HFF-Myc (cell line): ENCODE measurements at regions not wholly inside any gene's neighbourhood (a gene's known extent, or its start where the extent isn't known, plus 50 kb on each side); places are given as distances from the start of the nearest gene placed in this dataset.

ENCODE experiments used
- DNase-seq: peaks from one replicate; pipeline ENCODE4 v3.0.0-alpha.2; 2011; ENCODE audit warnings: low read depth; ENCODE audit errors: extremely low read depth
- H3K4me3 ChIP-seq: replicated peaks from 2 replicates; pipeline ENCODE4 v1.5.1; 2011; ENCODE audit warnings: low read depth, mild to moderate bottlenecking, control low read depth, low read length
- CTCF ChIP-seq: IDR thresholded peaks from 2 replicates; pipeline ENCODE4 v1.5.1; 2012; ENCODE audit warnings: mild to moderate bottlenecking, low read depth, low read length, control low read depth; ENCODE audit errors: missing control alignments

GRCh38 chr1:78377356-78377928 lies 113.3 kb upstream of the PTGFR start:
- TF ChIP-seq CTCF = no peak
- DNase-seq = no peak
- H3K4me3 ChIP-seq = no peak overlapping the region

- no peak for DNase-seq
- H3K4me3 ChIP-seq = no peak overlapping the region
- no peak for TF ChIP-seq CTCF
Observed at GRCh38 chr1:78383923-78384322, 106.9 kb upstream of the PTGFR start.

GRCh38 chr1:78385744-78386462 lies 104.9 kb upstream of the PTGFR start:
- DNase-seq = no peak
- no peak for TF ChIP-seq CTCF
- no peak overlapping the region for H3K4me3 ChIP-seq

- no peak overlapping the region for H3K4me3 ChIP-seq
- DNase-seq = no peak
- TF ChIP-seq CTCF = no peak
Observed at GRCh38 chr1:78387201-78387600, 103.6 kb upstream of the PTGFR start.

- no peak for DNase-seq
Observed at GRCh38 chr1:78387871-78388270, 102.9 kb upstream of the PTGFR start.

GRCh38 chr1:78388275-78388674 lies 102.5 kb upstream of the PTGFR start:
- TF ChIP-seq CTCF = no peak
- no peak overlapping the region for H3K4me3 ChIP-seq
- DNase-seq = no peak

More at GRCh38 chr1:78387871-78388270, 102.9 kb upstream of the PTGFR start:
- TF ChIP-seq CTCF = no peak
- H3K4me3 ChIP-seq = no peak overlapping the region
